ENCODE measurements at regions not wholly inside any gene's neighbourhood (a gene's known extent, or its start where the extent isn't known, plus 50 kb on each side); places are given as distances from the start of the nearest gene placed in this dataset.
"Not testable (repeated sequence)": the region's sequence is repeated elsewhere in the genome, so short reads cannot be mapped to it uniquely, and the experiment has no call there.

DNA sequence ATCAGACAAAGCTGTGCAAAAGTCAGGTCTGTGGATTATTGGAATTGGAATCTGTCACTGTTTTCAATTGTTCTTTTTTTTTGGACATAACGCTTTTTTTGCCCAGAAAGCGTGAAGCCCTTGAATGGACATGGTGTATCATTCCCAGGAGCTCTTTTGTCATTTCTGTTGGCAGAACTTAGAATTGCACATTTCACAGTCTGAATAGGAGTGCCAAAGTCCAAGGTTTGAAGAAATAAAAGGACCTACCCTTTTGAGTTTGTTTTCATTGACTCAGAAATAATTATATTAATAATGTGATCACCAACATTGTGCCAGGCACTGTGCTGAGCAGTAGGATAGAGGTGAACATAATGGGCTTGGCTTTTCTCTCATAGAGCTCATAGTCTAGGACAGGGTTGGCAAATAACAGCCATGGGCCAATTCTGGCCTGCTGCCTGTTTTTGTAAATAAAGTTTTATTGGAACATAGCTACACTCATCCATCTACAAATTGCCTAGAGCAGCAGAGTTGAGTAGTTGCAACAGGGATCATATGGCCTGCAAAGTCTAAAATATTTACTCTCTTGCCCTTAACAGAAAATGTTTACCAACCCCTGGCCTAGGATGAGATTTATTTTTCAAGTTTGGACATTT is 62.6 kb upstream of the ATXN1 start:
- peaks cover 21% of the 10 kb centered on the region for H3K4me1 Mint-ChIP-seq (ENCODE audit: low read depth)
- H3K27me3 Mint-ChIP-seq, result peaks cover 47% of the 10 kb centered on the region
- no peak for DNase-seq
- no peak overlapping the region for H3K4me3 Mint-ChIP-seq
- H3K27ac Mint-ChIP-seq, result no peak overlapping the region
- no peaks in the 10 kb centered on the region for H3K36me3 Mint-ChIP-seq (ENCODE audit: low read depth)
- H3K9me3 Mint-ChIP-seq, result no peaks in the 10 kb centered on the region

DNA sequence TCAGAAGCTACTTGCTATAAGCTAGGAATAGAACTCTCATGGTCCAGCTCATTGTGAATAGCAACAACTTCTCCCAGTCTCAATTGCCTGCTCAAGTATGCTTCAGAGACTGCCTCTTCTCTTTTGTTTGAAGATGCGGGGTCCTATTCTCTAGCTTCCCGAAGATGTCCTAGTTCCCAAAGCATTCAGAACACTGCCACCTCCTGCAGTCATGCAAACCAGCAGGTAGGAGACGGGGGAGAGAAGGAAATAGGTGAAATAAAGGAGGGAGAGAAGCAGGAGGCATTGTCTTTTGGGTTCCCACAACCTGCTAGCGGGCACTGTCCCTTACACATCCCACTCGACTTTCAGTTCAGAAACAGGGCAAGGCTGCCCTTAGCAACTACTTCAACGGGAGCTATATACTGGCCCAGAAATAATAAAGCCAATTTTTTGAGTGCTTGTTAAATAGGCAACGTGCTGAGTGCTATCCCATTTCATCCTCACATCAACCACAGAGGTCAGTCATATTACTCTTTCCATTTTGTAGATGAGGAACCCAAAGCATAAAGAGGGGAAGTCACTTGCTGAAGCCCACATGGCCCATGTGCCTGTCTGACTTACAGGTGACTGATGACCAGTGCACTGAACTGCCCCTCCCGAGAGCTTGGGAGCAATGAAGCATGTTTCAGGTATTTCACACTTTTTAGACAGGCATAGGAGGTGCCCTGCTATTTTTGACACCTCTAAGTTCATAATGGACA is 61.9 kb upstream of the ATXN1 start:
- DNase-seq, result no peak
- Mint-ChIP-seq H3K27me3 (peaks cover 47% of the 10 kb centered on the region), H3K36me3 (ENCODE audit: low read depth) (no peaks in the 10 kb centered on the region), H3K9me3 (no peaks in the 10 kb centered on the region), H3K4me1 (ENCODE audit: low read depth) (peaks cover 19% of the 10 kb centered on the region), H3K4me3 (no peak overlapping the region), H3K27ac (no peak overlapping the region)

DNA sequence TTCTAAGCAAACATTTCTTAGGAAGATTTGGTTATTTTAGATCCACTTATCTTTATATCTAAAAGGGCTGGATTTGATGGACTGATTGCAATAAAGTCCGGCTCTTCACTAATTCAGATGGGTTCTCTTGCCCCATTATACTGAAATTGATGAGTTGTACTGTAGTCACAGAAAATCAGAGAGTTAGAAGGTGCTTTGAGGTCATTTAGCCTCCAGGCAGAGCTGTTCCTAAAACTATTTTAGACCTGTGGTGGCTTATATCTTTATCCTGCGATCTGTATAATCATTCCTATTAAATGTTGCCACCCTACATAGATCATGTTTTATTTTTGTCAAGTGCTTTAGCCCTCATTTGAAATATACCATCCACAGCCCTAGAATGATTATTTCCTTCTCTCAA is 61.3 kb upstream of the ATXN1 start:
- Mint-ChIP-seq H3K27me3 (peaks cover 45% of the 10 kb centered on the region), H3K4me1 (ENCODE audit: low read depth) (peaks cover 16% of the 10 kb centered on the region), H3K36me3 (ENCODE audit: low read depth) (no peaks in the 10 kb centered on the region), H3K27ac (no peak overlapping the region), H3K4me3 (no peak overlapping the region), H3K9me3 (no peaks in the 10 kb centered on the region)
- DNase-seq, result no peak

DNA sequence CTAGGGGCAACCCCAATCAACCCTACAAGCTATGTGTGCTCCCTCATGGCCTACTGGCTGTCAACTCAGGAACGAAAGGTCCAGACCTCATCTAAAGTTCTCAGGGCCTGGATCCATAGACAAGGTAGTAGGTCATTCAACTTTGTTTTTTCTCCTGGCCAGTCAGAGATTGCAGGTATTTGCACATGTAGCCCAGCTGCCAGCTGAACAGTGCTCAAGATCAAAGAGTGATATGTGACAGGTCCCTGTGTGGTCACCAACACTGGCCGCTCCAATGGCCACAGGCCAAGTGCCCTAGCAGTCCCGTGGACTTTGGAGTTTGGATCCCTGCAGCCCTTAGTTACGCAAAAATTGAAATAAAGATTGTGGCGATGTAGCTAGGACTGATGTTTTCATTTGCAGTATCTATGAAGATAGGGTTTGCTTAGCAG is 60.6 kb upstream of the ATXN1 start:
- no peak for DNase-seq
- Mint-ChIP-seq H3K4me1 (ENCODE audit: low read depth) (peaks cover 12% of the 10 kb centered on the region), H3K27ac (no peak overlapping the region), H3K27me3 (peaks cover 43% of the 10 kb centered on the region), H3K4me3 (no peak overlapping the region), H3K9me3 (no peaks in the 10 kb centered on the region), H3K36me3 (ENCODE audit: low read depth) (no peaks in the 10 kb centered on the region)

DNA sequence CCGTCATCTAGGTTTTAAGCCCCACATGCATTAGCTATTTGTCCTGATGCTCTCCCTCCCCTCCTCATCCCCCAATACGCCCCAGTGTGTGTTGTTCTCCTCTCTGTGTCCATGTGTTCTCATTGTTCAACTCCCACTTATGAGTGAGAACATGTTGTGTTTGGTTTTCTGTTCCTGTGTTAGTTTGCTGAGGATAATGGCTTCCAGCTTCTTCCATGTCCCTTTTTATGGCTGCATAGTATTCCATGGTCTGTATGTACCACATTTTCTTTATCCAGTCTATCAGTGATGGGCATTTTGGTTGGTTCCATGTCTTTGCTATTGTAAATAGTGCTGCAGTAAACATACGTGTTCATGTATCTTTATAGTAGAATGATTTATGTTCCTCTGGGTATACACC is 59.0 kb upstream of the ATXN1 start:
- H3K4me3 Mint-ChIP-seq; H3K9me3 Mint-ChIP-seq; H3K27ac Mint-ChIP-seq; DNase-seq; H3K36me3 Mint-ChIP-seq (ENCODE audit: low read depth); H3K4me1 Mint-ChIP-seq (ENCODE audit: low read depth): not testable (repeated sequence)
- peaks cover 41% of the 10 kb centered on the region for H3K27me3 Mint-ChIP-seq

DNA sequence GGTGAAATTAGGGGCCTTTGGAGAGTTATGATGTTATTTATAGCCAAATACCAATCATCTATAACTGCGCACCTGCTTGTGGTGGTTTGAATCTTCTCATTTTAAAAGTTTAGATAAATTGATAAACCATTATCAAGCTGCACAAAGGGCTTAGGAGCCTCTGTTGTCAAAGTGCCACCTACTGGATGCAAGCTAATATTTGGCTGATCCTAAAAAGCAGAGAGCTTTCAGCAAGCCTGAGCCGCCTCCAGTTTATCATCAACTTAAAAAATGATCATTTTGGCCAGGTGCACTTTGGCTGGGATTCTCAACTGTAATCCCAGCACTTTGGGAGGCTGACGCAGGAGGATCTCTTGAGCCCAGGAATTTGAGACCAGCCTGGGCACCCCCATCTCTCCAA is 58.5 kb upstream of the ATXN1 start:
- no peak overlapping the region for H3K27ac Mint-ChIP-seq
- DNase-seq, result no peak
- peaks cover 3% of the 10 kb centered on the region for H3K4me1 Mint-ChIP-seq (ENCODE audit: low read depth)
- H3K9me3 Mint-ChIP-seq, result no peaks in the 10 kb centered on the region
- H3K4me3 Mint-ChIP-seq, result no peak overlapping the region
- H3K27me3 Mint-ChIP-seq, result peaks cover 37% of the 10 kb centered on the region
- no peaks in the 10 kb centered on the region for H3K36me3 Mint-ChIP-seq (ENCODE audit: low read depth)

DNA sequence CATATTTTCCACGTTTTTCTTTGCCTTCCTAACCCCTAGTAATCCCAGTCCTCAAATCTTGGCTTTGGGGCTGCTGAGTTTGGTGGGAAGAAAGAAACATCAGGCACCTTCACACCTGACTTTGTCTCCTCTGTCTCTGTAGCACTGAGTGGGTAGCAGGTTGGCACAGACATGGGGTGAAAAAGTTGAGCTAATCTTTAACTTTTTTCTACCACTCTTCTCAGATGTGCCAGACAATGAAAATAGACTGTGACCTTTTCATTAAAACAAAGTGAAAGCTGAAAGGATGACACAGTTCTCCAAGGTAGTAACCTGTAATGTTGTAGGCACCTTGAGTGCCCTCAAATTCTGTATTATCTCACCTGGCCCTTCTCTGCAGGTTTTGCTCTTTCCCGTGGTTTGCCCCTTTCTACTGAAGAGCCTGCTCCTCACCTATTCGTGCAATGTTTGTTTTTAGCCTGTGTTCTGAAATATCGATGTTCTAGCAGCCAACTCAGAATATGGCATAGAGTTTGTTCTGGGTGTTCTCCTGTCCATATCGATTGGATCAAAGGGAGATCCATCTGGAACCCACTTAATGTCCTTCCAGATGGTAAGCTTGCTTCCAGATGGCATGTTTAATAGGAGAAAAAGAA is 57.8 kb upstream of the ATXN1 start:
- Mint-ChIP-seq H3K4me3 (no peak overlapping the region), H3K36me3 (ENCODE audit: low read depth) (no peaks in the 10 kb centered on the region), H3K9me3 (no peaks in the 10 kb centered on the region), H3K4me1 (ENCODE audit: low read depth) (peaks cover 2% of the 10 kb centered on the region), H3K27ac (no peak overlapping the region), H3K27me3 (peaks cover 32% of the 10 kb centered on the region)
- no peak for DNase-seq

DNA sequence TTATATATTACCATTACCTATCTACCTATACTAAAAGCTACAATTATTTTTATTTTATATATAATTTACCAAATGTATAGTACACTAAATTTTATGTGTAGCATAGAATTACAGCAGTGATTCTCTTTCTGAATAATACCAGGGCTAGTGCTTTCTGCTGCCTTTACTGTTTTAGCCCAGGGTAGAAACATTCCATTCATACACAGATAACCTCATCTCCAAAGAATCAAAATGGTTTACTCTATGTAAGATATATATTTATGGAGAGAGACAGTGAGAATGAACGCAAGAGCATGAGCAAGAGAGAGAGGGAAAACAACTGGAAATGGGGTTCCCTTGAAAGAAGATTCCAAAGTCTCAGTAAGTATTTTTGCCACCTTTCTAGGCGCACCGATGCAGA is 56.3 kb upstream of the ATXN1 start:
- Mint-ChIP-seq H3K4me1 (ENCODE audit: low read depth) (peaks cover 2% of the 10 kb centered on the region), H3K27me3 (peaks cover 22% of the 10 kb centered on the region), H3K27ac (no peak overlapping the region), H3K4me3 (no peak overlapping the region), H3K36me3 (ENCODE audit: low read depth) (peaks cover under 1% of the 10 kb centered on the region), H3K9me3 (peaks cover 10% of the 10 kb centered on the region)
- DNase-seq, result no peak

DNA sequence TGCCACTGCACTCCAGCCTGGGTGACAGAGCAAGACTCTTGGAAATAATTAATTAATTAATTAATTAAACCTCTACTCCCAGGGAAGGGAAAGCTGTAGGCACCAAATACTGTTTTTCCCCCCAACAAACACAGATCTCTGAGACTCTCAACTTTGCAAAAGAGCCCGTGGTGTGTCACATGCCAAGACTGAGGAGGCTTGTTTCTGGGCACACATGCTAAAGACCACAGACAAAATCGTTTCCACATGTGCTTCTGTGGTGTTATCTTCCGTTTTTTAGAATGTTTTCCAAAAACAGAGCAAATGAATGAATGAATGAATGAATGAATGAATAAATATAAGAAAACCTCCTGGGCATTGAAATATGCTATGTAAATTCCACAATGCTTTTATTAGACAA is 55.6 kb upstream of the ATXN1 start:
- H3K4me3 Mint-ChIP-seq, result no peak overlapping the region
- H3K27ac Mint-ChIP-seq, result no peak overlapping the region
- peaks cover 20% of the 10 kb centered on the region for H3K27me3 Mint-ChIP-seq
- peaks cover 17% of the 10 kb centered on the region for H3K9me3 Mint-ChIP-seq
- peaks cover 4% of the 10 kb centered on the region for H3K36me3 Mint-ChIP-seq (ENCODE audit: low read depth)
- peaks cover 2% of the 10 kb centered on the region for H3K4me1 Mint-ChIP-seq (ENCODE audit: low read depth)
- DNase-seq, result no peak

DNA sequence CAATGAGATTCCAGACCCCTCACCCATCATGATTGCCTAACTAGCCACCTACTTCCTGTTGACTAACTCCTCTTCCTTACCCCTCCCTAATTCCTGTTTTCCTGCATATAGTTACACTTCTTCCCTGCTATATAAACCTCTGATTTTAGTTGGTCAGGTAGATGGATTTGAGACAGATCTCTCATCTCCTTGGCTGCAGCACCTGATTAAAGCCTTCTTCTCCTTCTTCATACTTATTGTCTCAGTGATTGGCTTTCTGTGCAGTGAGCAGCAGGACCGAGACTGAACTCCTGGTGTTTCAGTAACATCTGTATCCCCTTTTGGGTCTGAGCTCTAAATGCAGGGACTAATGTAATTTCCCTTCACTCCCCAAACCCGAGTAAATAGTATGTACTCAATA is 51.7 kb upstream of the ATXN1 start:
- Mint-ChIP-seq H3K9me3 (peaks cover 21% of the 10 kb centered on the region), H3K27me3 (peaks cover 4% of the 10 kb centered on the region), H3K4me3 (no peak overlapping the region), H3K4me1 (ENCODE audit: low read depth) (peaks cover 3% of the 10 kb centered on the region), H3K36me3 (ENCODE audit: low read depth) (peaks cover 4% of the 10 kb centered on the region), H3K27ac (no peak overlapping the region)
- no peak for DNase-seq

DNA sequence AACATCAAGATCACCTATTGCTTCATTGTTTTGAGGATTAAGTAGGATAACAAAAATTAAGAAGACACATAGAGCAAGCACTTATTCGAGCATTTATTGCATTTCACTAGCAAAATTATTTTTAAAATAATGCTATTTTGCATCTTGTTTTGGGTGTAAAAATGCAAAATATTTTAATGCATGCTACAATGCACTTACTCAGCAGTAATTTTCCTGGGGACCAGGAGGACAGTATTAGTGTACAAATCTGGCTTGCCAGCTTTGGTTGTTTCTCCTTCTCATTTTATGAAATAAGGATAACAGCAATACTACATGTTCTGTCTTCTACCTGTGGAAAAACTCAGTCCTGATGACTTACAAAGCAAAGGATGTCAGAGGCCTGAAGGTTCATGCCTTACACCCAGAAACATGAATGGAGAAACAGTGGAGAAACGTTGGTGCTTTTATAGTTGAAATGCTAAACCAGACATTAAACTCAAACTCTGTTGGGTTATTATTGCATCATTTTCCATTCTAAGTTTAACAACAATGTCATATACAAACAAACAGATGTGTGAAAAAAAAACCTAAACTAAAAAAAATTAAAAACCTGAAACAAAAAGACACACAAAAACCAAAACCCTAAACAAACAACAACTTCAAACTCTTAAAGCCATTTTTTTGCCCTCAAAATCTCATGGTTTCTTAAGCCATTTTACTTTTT is 50.2 kb upstream of the ATXN1 start:
- H3K36me3 Mint-ChIP-seq (ENCODE audit: low read depth), result peaks cover 4% of the 10 kb centered on the region
- H3K27me3 Mint-ChIP-seq, result no peaks in the 10 kb centered on the region
- no peak overlapping the region for H3K4me3 Mint-ChIP-seq
- H3K27ac Mint-ChIP-seq, result no peak overlapping the region
- no peak for DNase-seq
- H3K4me1 Mint-ChIP-seq (ENCODE audit: low read depth), result peaks cover 3% of the 10 kb centered on the region
- H3K9me3 Mint-ChIP-seq, result peaks cover 21% of the 10 kb centered on the region

Measured in activated T-cell treated with anti-CD3 and anti-CD28 coated beads, Interleukin-2, amount 50 U/mL, for 24 hours (primary cell).